HepG2 (cell line): ENCODE measurements at regions not wholly inside any gene's neighbourhood (a gene's known extent, or its start where the extent isn't known, plus 50 kb on each side); places are given as distances from the start of the nearest gene placed in this dataset.
"Not testable (repeated sequence)": the region's sequence is repeated elsewhere in the genome, so short reads cannot be mapped to it uniquely, and the experiment has no call there.

Experiments used
- ATAC-seq: fragments of 200-7000 bp; cut with Tn5 transposase; 3 replicates; pipeline ENCODE4 v1.9.1; 2020; ENCODE audit warnings: mild to moderate bottlenecking, moderate library complexity
- BruUV-seq: library from RNA; stranded (reverse); fragments of 400-500 nt; replicated peaks from 2 replicates; lab custom pipeline; 2021; lab: Mats Ljungman, UMichigan
- CTCF ChIA-PET: fragments of 300-600 bp; formaldehyde crosslinking; extraction: SDS; loops from one replicate; lab custom pipeline; 2021; ENCODE audit warnings: low total read pairs, inconsistent platforms, low intra/inter-chr PET ratio; lab: Yijun Ruan, JAX
- POLR2A ChIA-PET: fragments of 350-600 bp; sonication (Branson Sonifier 250); formaldehyde crosslinking; loops from one replicate; lab custom pipeline; 2020; ENCODE audit warnings: antibody characterized with exemption, inconsistent platforms; lab: Yijun Ruan, JAX
- DNase-seq: peaks from one replicate; pipeline ENCODE4 v3.0.0-alpha.2; 2015; ENCODE audit warnings: low spot score
- FAIRE-seq: peaks from 3 replicates; lab custom pipeline; 2011; peaks lifted over from hg19 to GRCh38; lab: Jason Lieb, UNC
- H2AFZ ChIP-seq: one replicate; pipeline ENCODE4 v1.6.1; 2011; ENCODE audit warnings: low read length, inconsistent platforms
- H3K27ac ChIP-seq: fragments of 300-600 bp; 3 replicates; pipeline ENCODE4 v1.8.0; 2011; ENCODE audit warnings: mixed run types, mild to moderate bottlenecking, mixed read lengths, low read length, inconsistent platforms; ENCODE audit not compliant: insufficient read depth; ENCODE audit errors: extremely low read length
- H3K27me3 ChIP-seq, 2 experiments: fragments of 200-600 bp in 1 of 2; 2 replicates in 1 of 2; 3 replicates in 1 of 2; pipeline versions ENCODE4 v1.6.0 to v1.8.0; 2011; ENCODE audit warnings: low read length in 2 of 2, mild to moderate bottlenecking in 2 of 2, moderate library complexity in 2 of 2, inconsistent platforms in 1 of 2; ENCODE audit not compliant: insufficient read depth in 2 of 2, control insufficient read depth in 1 of 2
- H3K36me3 ChIP-seq, 2 experiments: fragments of 200-600 bp in 1 of 2; replicated peaks in 1 of 2; 2 replicates in 1 of 2; 3 replicates in 1 of 2; pipeline versions ENCODE4 v1.5.1 to v1.8.0; 2011; ENCODE audit warnings: low read length in 2 of 2, inconsistent platforms in 1 of 2; ENCODE audit not compliant: insufficient read depth in 2 of 2, control insufficient read depth in 1 of 2
- H3K4me1 ChIP-seq: 2 replicates; pipeline ENCODE4 v1.5.1; 2012; ENCODE audit warnings: low read length, inconsistent platforms; ENCODE audit not compliant: insufficient read depth
- H3K4me2 ChIP-seq: 2 replicates; pipeline ENCODE4 v1.6.0; 2011; ENCODE audit warnings: low read depth, low read length, inconsistent platforms
- H3K4me3 ChIP-seq, 3 experiments: fragments of 200-600 bp in 1 of 3; sonication (generic), shearing (Covaris generic) in 1 of 3; replicated peaks in 1 of 3; 2 replicates each; pipeline ENCODE4 v1.5.1; 2011 to 2016; ENCODE audit warnings: low read length in 3 of 3, inconsistent platforms in 2 of 3, low read depth in 2 of 3, mild to moderate bottlenecking in 2 of 3, control low read depth in 1 of 3, mixed read lengths in 1 of 3; ENCODE audit not compliant: insufficient read depth in 1 of 3
- H3K79me2 ChIP-seq: one replicate; pipeline ENCODE4 v1.6.1; 2011; ENCODE audit warnings: low read length, inconsistent platforms; ENCODE audit not compliant: insufficient read depth
- H3K9ac ChIP-seq: 2 replicates; pipeline ENCODE4 v1.6.0; 2011; ENCODE audit warnings: mild to moderate bottlenecking, low read depth, low read length, inconsistent platforms; ENCODE audit not compliant: insufficient read depth
- H3K9me3 ChIP-seq: 2 replicates; pipeline ENCODE4 v1.5.1; 2012; ENCODE audit warnings: mild to moderate bottlenecking, low read length
- H4K20me1 ChIP-seq: 2 replicates; pipeline ENCODE4 v1.6.0; 2011; ENCODE audit warnings: inconsistent platforms, mild to moderate bottlenecking, low read length, moderate library complexity; ENCODE audit not compliant: insufficient read depth
- HNRNPUL1 ChIP-seq: fragments of 200-400 bp; formaldehyde crosslinking; IDR thresholded peaks from 2 replicates; pipeline ENCODE4 v1.6.1; 2017; ENCODE audit warnings: low read depth, mild to moderate bottlenecking, low read length, moderate library complexity
- PCBP2 ChIP-seq: fragments of 200-400 bp; formaldehyde crosslinking; optimal IDR thresholded peaks from 2 replicates; pipeline ENCODE3; 2018; ENCODE audit warnings: low read length, low read depth; ENCODE audit not compliant: poor library complexity, severe bottlenecking
- ZNF251 ChIP-seq: sonication (generic); formaldehyde crosslinking; IDR thresholded peaks from 2 replicates; pipeline ENCODE4 v1.9.0; 2021; ENCODE audit warnings: mild to moderate bottlenecking, missing genetic modification reagents
- ZNF564 ChIP-seq: sonication (generic); formaldehyde crosslinking; IDR thresholded peaks from 2 replicates; pipeline ENCODE4 v1.8.1; 2023; ENCODE audit warnings: mild to moderate bottlenecking, missing genetic modification reagents
- WGBS: methylation state at CpG from one replicate; pipeline ENCODE4 v1.1.6; 2017; ENCODE audit warnings: low lambda C conversion rate; 5-methylcytosine and 5-hydroxymethylcytosine counted together
- in situ Hi-C: cut with HindIII; loops from 2 replicates; pipeline ENCODE4 v1.10.0; 2017; ENCODE audit warnings: low pct_unique_long_range_greater_than_20kb; ENCODE audit not compliant: extremely low pct_ligation_motif_present
- intact Hi-C: fragments of 100-400 bp; cut with micrococcal nuclease; formaldehyde crosslinking; loops from one replicate; pipeline ENCODE4 v1.10.0; 2022; ENCODE audit not compliant: unreplicated experiment

DNA sequence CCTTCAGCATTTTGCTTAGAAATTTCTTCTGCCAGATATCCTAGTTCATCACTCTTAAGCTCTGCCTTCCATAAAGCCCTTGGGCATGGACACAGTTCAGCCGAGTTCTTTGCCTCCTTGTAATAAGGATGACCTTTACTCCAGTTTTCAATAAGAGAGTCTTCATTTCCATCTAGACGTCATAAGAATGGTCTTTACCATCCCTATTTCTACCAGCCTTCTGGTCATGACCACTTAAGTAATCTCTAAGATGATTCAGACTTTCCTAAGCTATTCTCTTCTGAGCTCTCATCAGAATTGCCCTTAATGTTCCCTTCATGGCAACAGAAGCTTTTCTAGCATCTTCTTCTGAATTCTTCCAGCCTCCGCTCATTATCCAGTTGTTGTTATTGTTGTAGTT, 126.1 kb downstream of the TFAP2C start:
- POLR2A ChIA-PET = no interaction called here
- no peak overlapping the region for H3K9ac ChIP-seq
- no peak for FAIRE-seq
- WGBS = 25% methylated on average over 3 of the region's 3 CpGs
- H3K27me3 ChIP-seq = peaks cover 3 to 35% of the 10 kb centered on the region in 2 experiments; a peak in 4 of 5 replicates
- no peak overlapping the region for H3K4me3 ChIP-seq
- in situ Hi-C loops = no loop called here
- no peaks in the 10 kb centered on the region for H4K20me1 ChIP-seq
- TF ChIP-seq HNRNPUL1 (no peak), ZNF564 (no peak), ZNF251 (no peak), PCBP2 (no peak)
- TF ChIP-seq, all 625 proteins: peak for 0
- H3K4me1 ChIP-seq = no peaks in the 10 kb centered on the region
- H3K79me2 ChIP-seq = no peaks in the 10 kb centered on the region
- intact Hi-C loops = no loop called here
- H3K36me3 ChIP-seq = no peaks in the 10 kb centered on the region
- H3K27ac ChIP-seq = no peak overlapping the region
- no peak for ATAC-seq
- no peak overlapping the region for H2AFZ ChIP-seq
- no peaks in the 10 kb centered on the region for H3K9me3 ChIP-seq
- H3K4me2 ChIP-seq = no peak overlapping the region
- no TSS peak for BruUV-seq
- CTCF ChIA-PET = no interaction called here
- no peak for DNase-seq

DNA sequence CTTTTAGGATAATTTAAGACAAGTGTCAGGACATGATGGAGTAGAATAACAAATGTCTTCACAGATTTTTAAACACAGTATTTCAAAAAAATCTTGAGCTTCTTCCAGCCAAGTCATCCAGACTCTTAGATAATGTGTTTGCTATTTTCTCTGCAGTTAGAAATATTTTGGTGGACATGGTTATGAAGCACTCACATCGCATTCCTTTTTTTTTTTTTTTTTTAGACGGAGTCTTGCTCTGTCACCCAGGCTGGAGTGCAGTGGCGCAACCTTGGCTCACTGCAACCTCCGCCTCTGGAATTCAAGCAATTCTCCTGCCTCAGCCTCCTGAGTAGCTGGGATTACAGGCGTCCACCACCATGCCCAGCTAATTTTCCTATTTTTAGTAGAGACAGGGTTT, 127.6 kb downstream of the TFAP2C start:
- ATAC-seq = not testable (repeated sequence)

More for the DNA sequence above, 127.6 kb downstream of the TFAP2C start:
- POLR2A ChIA-PET, BruUV-seq, H3K9ac ChIP-seq, DNase-seq, H3K27ac ChIP-seq, FAIRE-seq, in situ Hi-C loops, H3K36me3 ChIP-seq, H3K4me3 ChIP-seq, H3K79me2 ChIP-seq, H3K4me2 ChIP-seq, H3K9me3 ChIP-seq, H3K4me1 ChIP-seq, H2AFZ ChIP-seq, CTCF ChIA-PET, intact Hi-C loops, H4K20me1 ChIP-seq: not testable (repeated sequence)
- H3K27me3 ChIP-seq = peaks cover 2 to 24% of the 10 kb centered on the region in 2 experiments; a peak in 4 of 5 replicates
- WGBS = 5% methylated on average over 5 of the region's 5 CpGs
